ENCODE measurements at regions not wholly inside any gene's neighbourhood (a gene's known extent, or its start where the extent isn't known, plus 50 kb on each side); places are given as distances from the start of the nearest gene placed in this dataset.
"Not testable (repeated sequence)": the region's sequence is repeated elsewhere in the genome, so short reads cannot be mapped to it uniquely, and the experiment has no call there.

DNA sequence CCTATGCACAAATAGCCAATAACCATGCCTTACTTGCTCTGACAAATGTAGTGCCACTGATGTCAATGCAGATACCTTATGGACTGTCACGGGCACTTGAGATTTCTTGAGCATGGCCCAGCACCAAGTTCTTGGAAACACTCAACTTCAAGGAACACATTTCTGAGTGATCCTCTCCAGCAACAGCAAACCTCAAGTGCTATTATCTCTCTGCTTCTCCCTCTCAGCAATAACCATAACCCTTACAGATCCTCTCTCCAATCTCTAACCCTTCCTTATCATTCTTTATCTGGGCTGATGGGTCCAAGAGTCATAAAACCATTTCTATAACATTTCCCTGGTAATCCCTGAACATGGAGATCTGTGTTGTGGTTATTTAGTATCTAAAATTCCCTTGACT lies 266.9 kb upstream of the STXBP5 start:
- no peak for DNase-seq

GRCh38 chr6:146938266-146938665 lies 266.0 kb upstream of the STXBP5 start:
- no peak for DNase-seq

- not testable (repeated sequence) for DNase-seq
Observed at GRCh38 chr6:146939456-146939855, 264.8 kb upstream of the STXBP5 start.

DNA sequence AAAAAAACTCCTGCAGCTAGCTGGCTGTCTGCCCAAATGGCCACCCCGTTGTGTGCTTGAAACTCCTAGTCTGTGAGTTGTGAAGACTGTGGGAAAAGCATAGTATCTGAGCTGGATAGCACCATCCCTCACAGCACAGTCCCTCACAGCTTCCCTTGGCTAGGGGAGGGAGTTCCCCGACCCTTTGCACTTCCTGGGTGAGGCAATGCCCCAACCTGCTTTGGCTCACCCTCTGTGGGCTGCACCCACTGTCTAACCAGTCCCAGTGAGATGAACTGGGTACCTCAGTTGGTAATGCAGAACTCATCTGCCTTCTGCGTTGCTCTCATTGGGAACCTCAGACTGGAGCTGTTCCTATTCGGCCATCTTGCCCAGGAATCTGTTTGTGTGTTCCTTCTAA lies 260.6 kb upstream of the STXBP5 start:
- no peak for DNase-seq

GRCh38 chr6:146944077-146944476 lies 260.1 kb upstream of the STXBP5 start:
- no peak for DNase-seq

- DNase-seq, result no peak
Observed at GRCh38 chr6:146944809-146945208, 259.4 kb upstream of the STXBP5 start.

DNA sequence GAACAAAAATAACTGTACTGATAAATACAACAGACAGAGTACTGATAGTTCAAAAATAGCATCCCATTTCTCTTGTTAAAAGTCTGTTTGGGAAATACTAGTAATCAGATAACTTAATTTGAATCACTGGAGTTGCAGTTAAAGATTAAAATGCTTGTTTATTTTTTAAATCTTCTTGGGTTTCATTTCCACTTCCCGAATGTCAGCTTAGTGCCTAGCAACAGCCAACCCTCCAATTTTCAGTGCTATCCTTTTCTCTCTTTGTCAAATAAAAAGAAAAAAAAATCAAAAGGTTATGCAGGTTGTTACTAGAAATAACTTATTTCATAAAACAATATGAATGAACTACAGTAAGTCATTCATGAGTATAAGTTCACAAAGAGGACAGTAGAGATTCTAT lies 257.7 kb upstream of the STXBP5 start:
- DNase-seq, result no peak

- no peak for DNase-seq
Observed at GRCh38 chr6:146948790-146949342, 255.4 kb upstream of the STXBP5 start.

DNA sequence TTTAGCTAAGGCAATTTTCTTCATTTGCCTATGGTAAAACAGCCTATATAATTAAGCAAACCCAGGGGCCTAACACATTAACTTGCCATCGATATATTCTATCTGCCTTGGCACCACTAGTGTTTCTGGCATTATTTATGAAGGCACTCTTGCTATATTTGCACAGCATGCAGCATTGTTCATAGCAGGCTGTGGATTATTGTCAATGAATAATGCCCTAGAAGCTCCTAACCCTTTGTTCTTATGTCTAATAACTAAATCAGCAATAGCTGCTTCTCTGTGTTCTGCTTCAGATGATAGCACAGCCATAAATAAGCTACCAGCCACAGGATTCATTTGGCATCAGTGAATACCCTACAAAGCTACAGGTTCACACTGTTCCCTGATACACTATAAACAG lies 254.8 kb upstream of the STXBP5 start:
- DNase-seq, result no peak

DNA sequence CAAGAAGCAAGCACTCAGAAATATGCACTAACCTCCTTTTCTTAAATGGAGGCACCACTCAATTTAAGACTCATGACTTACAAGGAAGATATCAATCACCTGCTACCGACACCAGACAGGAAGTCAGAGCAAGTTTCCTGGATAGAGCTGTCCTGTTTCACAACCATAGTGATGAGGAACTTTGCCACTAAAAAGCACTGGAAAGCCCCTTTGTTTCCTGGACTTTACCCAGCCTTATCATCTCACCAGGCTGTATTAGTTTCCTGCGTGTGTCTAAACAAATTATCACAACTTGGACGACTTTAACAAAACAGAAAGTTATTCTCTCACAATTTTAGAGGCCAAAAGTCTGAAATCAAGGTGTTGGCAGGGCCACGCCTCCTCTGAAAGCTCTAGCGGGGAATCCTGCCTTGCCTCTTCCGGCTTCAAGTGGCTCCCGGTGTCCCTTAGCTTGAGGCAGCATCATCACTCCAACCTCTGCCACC lies 253.8 kb upstream of the STXBP5 start:
- no peak for DNase-seq

DNA sequence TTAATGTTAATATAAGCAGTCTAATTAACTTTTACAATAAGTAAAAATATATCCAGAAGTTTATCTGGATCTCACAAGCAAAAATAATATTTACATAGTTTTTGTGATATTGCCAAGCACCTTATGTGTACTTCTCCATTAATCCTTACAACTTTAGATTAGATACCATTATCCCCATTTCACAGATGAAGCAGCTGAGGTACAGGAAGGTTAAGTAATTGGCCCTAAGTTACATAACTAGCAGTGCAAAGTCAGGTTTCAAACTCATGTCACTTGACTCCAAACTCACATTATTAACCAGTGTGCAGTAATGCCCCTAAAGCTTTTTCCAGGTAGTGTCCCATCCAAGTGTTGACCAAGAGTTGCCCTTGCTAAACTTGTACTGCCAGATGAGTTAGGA lies 248.6 kb upstream of the STXBP5 start:
- DNase-seq, result no peak

DNA sequence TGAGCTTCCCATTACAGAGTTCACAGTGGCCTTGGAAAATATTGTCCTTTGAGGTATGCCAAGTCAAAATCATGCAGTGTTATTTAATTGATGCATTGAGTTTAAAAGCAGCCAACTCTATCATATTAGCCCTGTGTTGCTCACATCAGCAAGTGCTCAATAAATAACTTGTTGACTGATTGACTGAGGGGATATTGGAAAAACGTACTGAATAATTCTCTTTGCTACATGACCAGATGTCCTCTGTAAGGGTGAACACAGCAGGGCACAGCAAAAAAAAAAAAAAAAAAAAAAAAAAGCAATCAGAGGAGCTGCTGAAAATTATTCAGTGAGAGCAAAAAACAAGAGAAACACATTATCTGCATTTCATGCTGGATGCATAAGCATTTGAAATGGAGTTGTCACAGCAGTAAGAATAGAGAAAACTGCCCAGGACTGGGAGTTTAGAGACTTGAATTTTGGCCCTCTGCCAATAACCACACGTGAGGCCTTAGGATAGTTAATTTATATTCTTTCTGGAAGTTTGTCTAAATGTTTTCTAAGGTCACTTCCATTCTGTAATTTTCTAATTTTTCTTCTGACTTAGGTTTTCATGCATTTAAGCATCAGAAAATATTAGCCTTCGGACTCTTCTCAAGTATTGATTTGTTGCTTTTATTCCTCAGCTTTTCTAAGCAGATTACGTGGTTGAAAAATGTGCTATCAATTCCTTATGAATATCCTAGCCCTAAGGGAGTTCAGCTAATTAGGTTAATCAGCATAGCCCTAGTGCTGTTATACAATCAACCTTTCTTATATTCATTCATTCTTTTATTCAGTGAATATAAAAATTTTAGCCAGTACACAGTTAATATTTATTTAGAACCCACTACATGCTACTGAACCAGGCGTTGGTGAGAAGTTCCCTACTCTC lies 246.8 kb upstream of the STXBP5 start:
- DNase-seq, result no peak

DNA sequence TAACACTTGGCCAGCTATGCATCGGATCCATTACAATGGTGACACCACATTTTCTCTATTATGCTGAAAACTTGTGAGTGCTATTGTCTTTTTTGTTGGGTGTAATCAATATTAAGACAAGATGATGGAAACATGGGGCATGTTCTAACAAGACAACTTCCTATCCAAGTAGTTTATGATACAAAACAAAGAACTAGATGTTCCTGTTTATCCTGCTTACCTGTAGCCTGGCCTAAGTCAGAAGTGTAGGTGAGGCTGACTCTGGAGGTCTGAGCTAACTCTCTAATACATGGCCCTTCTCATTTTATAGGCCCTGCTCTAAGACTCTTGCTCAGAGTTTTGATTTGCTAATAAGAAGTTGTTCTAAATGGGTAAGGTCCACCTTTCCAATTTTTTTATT lies 242.4 kb upstream of the STXBP5 start:
- DNase-seq, result no peak

DNA sequence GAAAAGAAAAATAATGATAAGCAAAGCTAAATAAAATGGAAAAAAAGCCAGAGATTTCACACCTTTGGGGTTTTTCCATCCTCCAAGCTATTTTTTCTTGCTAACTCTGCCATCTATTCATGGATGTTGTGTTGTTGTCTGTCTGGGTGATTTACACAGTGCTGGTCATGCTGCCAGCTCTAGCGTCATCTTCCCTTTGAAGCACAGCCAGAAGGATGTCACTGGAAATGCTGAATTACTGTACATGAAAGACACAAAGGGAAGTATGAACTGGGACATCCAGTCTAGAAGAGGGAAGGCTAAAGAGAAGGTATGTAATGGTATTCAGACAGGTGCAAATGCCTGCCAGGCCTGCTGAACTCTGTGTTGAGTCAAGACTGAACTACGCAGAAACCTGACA lies 241.9 kb upstream of the STXBP5 start:
- DNase-seq, result no peak

GRCh38 chr6:146965110-146965689 lies 239.0 kb upstream of the STXBP5 start:
- DNase-seq, result no peak

DNA sequence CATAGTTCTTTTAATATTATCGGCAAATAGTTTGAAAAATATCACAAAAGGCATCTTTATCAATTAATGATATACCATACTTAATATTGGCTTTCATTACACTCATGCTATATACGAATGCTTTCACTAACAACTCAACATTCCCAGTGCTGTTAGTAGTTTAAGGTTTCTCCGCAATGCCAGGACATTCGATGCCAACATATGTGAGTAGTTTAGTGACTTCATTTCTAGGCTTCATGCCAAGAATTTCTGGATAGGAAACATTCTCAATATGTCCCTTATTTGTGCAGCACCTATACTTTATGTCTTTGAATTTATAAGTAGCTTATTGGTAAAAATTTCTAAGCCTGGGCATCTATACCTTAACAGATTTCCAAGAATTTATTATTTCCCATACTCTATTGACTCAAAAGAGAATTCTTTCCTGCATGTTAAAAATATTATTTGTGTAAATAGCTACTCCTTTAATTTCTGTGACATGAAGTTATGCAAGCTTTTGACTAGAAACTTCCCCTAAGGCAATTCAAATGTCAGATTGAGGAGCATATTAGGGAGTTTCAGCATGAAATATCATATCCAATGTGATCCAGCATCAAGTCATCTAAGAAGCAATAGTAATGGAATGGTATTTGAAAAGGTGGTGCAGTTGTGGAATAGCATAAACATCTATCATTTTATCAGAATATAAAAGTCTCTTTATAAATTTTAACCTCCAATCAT lies 236.0 kb upstream of the STXBP5 start:
- DNase-seq, result peak; percentile 43

DNA sequence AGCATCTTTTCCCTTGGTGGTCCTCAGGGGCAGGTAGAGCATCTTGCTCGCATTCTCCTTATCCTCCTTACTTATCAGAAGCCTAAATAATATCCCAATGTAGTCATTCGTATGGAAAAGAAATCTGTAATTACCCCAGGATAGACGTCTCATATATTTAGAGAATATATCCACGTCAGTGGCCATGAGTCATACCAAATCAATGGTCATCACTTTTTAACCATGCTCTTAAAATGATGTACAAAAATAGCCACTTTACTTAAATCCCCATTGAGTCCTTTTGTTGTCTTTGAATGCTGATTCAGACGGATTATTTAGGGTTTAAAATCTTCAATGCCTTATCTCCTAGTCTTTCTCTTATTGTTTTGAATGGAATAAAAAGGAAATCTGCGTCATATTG lies 231.7 kb upstream of the STXBP5 start:
- DNase-seq, result no peak

GRCh38 chr6:146974351-146974750 lies 229.9 kb upstream of the STXBP5 start:
- DNase-seq, result no peak

DNA sequence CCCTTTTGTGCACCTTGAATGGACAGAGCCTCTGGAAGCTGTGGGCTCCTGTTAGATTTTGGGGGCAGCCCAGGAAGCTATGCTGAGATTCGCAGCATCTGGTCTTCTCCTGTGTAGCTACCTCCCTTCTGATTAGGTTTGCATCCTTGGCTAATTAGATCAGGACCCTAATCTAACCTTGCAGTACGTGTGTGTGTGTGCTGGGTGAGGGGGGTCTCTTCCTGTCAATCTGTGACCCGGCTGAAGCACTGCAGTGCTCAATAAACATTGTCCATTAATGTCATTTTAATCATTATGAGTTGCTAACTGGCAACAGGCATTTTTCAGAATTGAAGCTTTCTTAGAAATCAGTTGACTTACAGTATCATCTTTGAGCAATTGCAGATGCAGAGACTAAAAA lies 229.1 kb upstream of the STXBP5 start:
- DNase-seq, result no peak

GRCh38 chr6:146980900-146981329 lies 223.3 kb upstream of the STXBP5 start:
- no peak for DNase-seq

DNA sequence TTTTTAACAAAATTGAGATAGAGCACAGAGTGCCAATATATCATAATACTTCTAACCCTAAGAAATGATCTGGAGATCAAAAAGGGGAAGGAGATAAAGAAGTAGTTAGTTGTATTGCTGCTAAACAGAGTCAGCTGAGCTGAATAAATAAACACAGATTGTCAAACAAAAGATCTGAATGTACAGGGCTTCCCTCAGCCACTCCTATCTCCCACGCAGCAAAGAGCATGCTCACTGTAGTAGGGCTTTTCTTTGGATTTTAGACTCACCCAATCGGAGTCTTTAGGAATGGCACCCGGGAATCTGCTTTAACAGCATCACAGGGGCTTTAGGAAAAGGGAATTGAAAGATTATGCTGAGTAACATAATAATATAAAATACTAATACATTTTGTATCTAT lies 222.2 kb upstream of the STXBP5 start:
- no peak for DNase-seq

DNA sequence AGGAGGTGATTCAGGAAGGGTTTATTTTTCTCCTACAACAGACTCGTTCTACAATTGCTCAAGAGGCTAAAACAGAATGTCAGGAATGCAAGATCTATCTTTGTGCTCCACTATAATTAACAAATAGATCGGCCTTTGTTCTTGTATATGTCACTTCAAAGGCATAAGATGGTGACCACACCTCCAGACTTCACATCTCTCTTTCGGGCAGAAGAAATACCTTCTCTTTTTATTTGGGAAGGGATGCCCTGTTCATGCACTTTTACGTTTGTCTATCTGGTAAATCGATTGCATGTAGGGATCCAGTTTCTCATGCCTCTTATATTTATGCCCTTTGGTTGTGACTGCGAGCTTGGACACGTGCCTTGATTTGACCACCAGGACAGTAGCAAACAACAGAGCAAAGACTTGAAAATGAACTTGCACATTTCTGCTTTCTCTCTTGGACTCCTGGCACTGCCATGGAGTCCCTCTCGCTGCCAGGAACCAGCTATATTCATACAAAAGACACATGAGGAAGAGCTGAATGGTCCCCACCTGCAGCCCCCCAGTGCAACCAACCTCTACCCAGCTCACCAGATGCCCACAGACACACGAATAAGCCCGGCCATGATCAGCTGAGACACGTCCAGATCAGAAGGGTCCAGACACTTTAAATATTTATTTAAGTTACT lies 219.8 kb upstream of the STXBP5 start:
- DNase-seq, result no peak
